Endothelial cell of umbilical vein (primary cell): ENCODE measurements at regions not wholly inside any gene's neighbourhood (a gene's known extent, or its start where the extent isn't known, plus 50 kb on each side); places are given as distances from the start of the nearest gene placed in this dataset.

Experiments
- BruUV-seq: library from RNA; stranded (reverse); fragments of 400-500 nt; replicated peaks from 2 replicates; lab custom pipeline; 2021; lab: Mats Ljungman, UMichigan
- CTCF ChIA-PET: fragments of 300-600, 350-600 bp; sonication (Branson Sonifier 250); formaldehyde crosslinking; loops from one replicate; lab custom pipeline; 2021; ENCODE audit warnings: antibody characterized with exemption, inconsistent platforms; lab: Charles Lee
- POLR2A ChIA-PET: fragments of 300-600, 350-600 bp; sonication (Branson Sonifier 250); formaldehyde crosslinking; loops from one replicate; lab custom pipeline; 2021; ENCODE audit warnings: antibody characterized with exemption, inconsistent platforms; lab: Charles Lee
- DNase-seq: peaks from one replicate; pipeline ENCODE4 v3.0.0-alpha.2; 2011; ENCODE audit warnings: low read depth, low spot score
- FAIRE-seq: peaks from 2 replicates; lab custom pipeline; 2011; peaks lifted over from hg19 to GRCh38; lab: Jason Lieb, UNC
- H2AFZ ChIP-seq: 2 replicates; pipeline ENCODE4 v1.6.0; 2012; ENCODE audit warnings: low read depth, low read length, control low read depth, inconsistent platforms
- H3K27ac ChIP-seq: 2 replicates; pipeline ENCODE4 v1.5.1; 2011; ENCODE audit warnings: low read depth, mild to moderate bottlenecking, control low read depth, low read length, moderate library complexity; ENCODE audit not compliant: insufficient read depth
- H3K27me3 ChIP-seq, 2 experiments: 2 replicates each; pipeline versions ENCODE4 v1.6.0 to v1.6.1; 2011; ENCODE audit warnings: low read length in 2 of 2, mixed read lengths in 1 of 2; ENCODE audit not compliant: control insufficient read depth in 2 of 2, insufficient read depth in 2 of 2
- H3K36me3 ChIP-seq, 2 experiments: 2 replicates in 1 of 2; 3 replicates in 1 of 2; pipeline ENCODE4 v1.5.1; 2011; ENCODE audit warnings: low read length in 2 of 2, mild to moderate bottlenecking in 1 of 2, moderate library complexity in 1 of 2; ENCODE audit not compliant: control insufficient read depth in 2 of 2, insufficient read depth in 2 of 2; ENCODE audit errors: extremely low read depth in 1 of 2
- H3K4me1 ChIP-seq: 3 replicates; pipeline ENCODE4 v1.5.1; 2011; ENCODE audit warnings: mild to moderate bottlenecking, low read length; ENCODE audit not compliant: control insufficient read depth, insufficient read depth; ENCODE audit errors: extremely low read depth
- H3K4me2 ChIP-seq: 2 replicates; pipeline ENCODE4 v1.6.1; 2011; ENCODE audit warnings: low read length, control low read depth, mixed read lengths; ENCODE audit not compliant: insufficient read depth
- H3K4me3 ChIP-seq, 3 experiments: fragments of 200-600 bp in 1 of 3; sonication (generic), shearing (Covaris generic) in 1 of 3; replicated peaks in 1 of 3; 2 replicates each; pipeline ENCODE4 v1.5.1; 2011 to 2016; ENCODE audit warnings: control low read depth in 3 of 3, low read length in 3 of 3, mild to moderate bottlenecking in 2 of 3, inconsistent platforms in 1 of 3, low read depth in 1 of 3, moderate library complexity in 1 of 3; ENCODE audit not compliant: insufficient read depth in 1 of 3
- H3K79me2 ChIP-seq: 2 replicates; pipeline ENCODE4 v1.6.0; 2012; ENCODE audit warnings: low read length, inconsistent platforms; ENCODE audit not compliant: control insufficient read depth, insufficient read depth
- H3K9ac ChIP-seq: replicated peaks from 2 replicates; pipeline ENCODE3; 2011; ENCODE audit warnings: low read length, control low read depth; ENCODE audit not compliant: insufficient read depth; ENCODE audit errors: extremely low read depth
- H3K9me1 ChIP-seq: replicated peaks from 3 replicates; pipeline ENCODE4 v1.6.0; 2011; ENCODE audit warnings: mild to moderate bottlenecking, low read length; ENCODE audit not compliant: control insufficient read depth, insufficient read depth; ENCODE audit errors: extremely low read depth
- H3K9me3 ChIP-seq: replicated peaks from 2 replicates; pipeline ENCODE4 v1.5.1; 2012; ENCODE audit warnings: low read length, inconsistent platforms; ENCODE audit not compliant: control insufficient read depth, insufficient read depth
- H4K20me1 ChIP-seq: replicated peaks from 2 replicates; pipeline ENCODE3; 2011; ENCODE audit warnings: mild to moderate bottlenecking, low read length; ENCODE audit not compliant: control insufficient read depth, insufficient read depth; ENCODE audit errors: extremely low read depth
- CTCF ChIP-seq, 2 donors: IDR thresholded peaks; 1 replicate in 1 of 2; 2 replicates in 1 of 2; pipeline ENCODE4 v1.5.1; 2011; ENCODE audit warnings: low read length in 2 of 2, mild to moderate bottlenecking in 2 of 2, moderate library complexity in 2 of 2, control low read depth in 1 of 2, inconsistent platforms in 1 of 2, low read depth in 1 of 2; ENCODE audit not compliant: insufficient read depth in 1 of 2; ENCODE audit errors: extremely low read depth in 1 of 2
- EZH2 ChIP-seq: IDR thresholded peaks from 2 replicates; pipeline ENCODE4 v1.6.1; 2012; ENCODE audit warnings: borderline replicate concordance, low read depth, mild to moderate bottlenecking, moderate library complexity, low read length, inconsistent platforms; ENCODE audit not compliant: severe bottlenecking
- FOS ChIP-seq: IDR thresholded peaks from 2 replicates; pipeline ENCODE4 v1.6.1; 2011; ENCODE audit warnings: mild to moderate bottlenecking, low read length, moderate library complexity, borderline replicate concordance; ENCODE audit not compliant: insufficient read depth
- GATA2 ChIP-seq: IDR thresholded peaks from 2 replicates; pipeline ENCODE4 v1.7.0; 2011; ENCODE audit warnings: low read depth, mild to moderate bottlenecking, moderate library complexity, mixed read lengths, low read length; ENCODE audit not compliant: insufficient read length, insufficient read depth
- JUN ChIP-seq: IDR thresholded peaks from 2 replicates; pipeline ENCODE4 v1.6.1; 2011; ENCODE audit warnings: borderline replicate concordance, low read depth; ENCODE audit not compliant: insufficient read length, insufficient read depth
- MAX ChIP-seq: IDR thresholded peaks from 2 replicates; pipeline ENCODE4 v1.6.1; 2011; ENCODE audit not compliant: insufficient read depth, insufficient read length
- MYC ChIP-seq: IDR thresholded peaks from one replicate; pipeline ENCODE4 v1.6.1; 2011; ENCODE audit warnings: mild to moderate bottlenecking, low read depth, low read length
- POLR2A ChIP-seq: IDR thresholded peaks from 2 replicates; pipeline ENCODE4 v1.6.1; 2012; ENCODE audit warnings: low read depth, mild to moderate bottlenecking, control low read depth, low read length
- POLR2AphosphoS5 ChIP-seq: IDR thresholded peaks from 2 replicates; pipeline ENCODE4 v1.6.1; 2012; ENCODE audit warnings: low read depth, mild to moderate bottlenecking, control low read depth, low read length, moderate library complexity; ENCODE audit not compliant: insufficient read depth
- dilution Hi-C: fragments of 300-500 bp; cut with MboI; formaldehyde crosslinking; loops from one replicate; pipeline ENCODE4 v1.15.0; 2019; ENCODE audit warnings: low sequenced_read_pairs; ENCODE audit not compliant: extremely low pct_ligation_motif_present
- intact Hi-C: fragments of 100-400 bp; cut with micrococcal nuclease; formaldehyde crosslinking; loops from one replicate; pipeline ENCODE4 v1.10.0; 2022

- FAIRE-seq, result no peak
- intact Hi-C loops, result no loop called here
Measured at GRCh38 chr16:26909623-26910022, 157.1 kb upstream of the C16orf82 start.

More at GRCh38 chr16:26909623-26910022, 157.1 kb upstream of the C16orf82 start:
- Histone ChIP-seq H3K9me1 (no peaks in the 10 kb centered on the region), H3K4me1 (no peaks in the 10 kb centered on the region), H2AFZ (no peak overlapping the region), H3K79me2 (no peaks in the 10 kb centered on the region), H3K4me2 (no peak overlapping the region), H3K4me3 (no peak overlapping the region), H3K36me3 (no peaks in the 10 kb centered on the region), H3K9ac (no peak overlapping the region), H3K27me3 (no peaks in the 10 kb centered on the region), H4K20me1 (no peaks in the 10 kb centered on the region), H3K9me3 (no peaks in the 10 kb centered on the region), H3K27ac (no peak overlapping the region)
- CTCF ChIA-PET, result no interaction called here
- no TSS peak for BruUV-seq
- TF ChIP-seq CTCF (IDR thresholded peaks at IDR 0.05; ENCODE audit: extremely low read depth in 1 of 2, insufficient read depth in 1 of 2, low read depth in 1 of 2, low read length in 2 of 2) (no peak), MYC (no peak), JUN (no peak), GATA2 (no peak), MAX (no peak), POLR2A (no peak), EZH2 (no peak), POLR2AphosphoS5 (no peak), FOS (no peak)
- no peak for DNase-seq
- dilution Hi-C loops, result no loop called here
- POLR2A ChIA-PET, result no interaction called here
